ENCODE measurements at regions not wholly inside any gene's neighbourhood (a gene's known extent, or its start where the extent isn't known, plus 50 kb on each side); places are given as distances from the start of the nearest gene placed in this dataset.

GRCh38 chr17:79220713-79221291, 146.2 kb downstream of the ENGASE start:
- H3K27me3 Mint-ChIP-seq = peaks cover 25 to 79% (median 35%) of the 10 kb centered on the region in 5 donors

GRCh38 chr17:79220201-79220712, 145.6 kb downstream of the ENGASE start:
- Histone ChIP-seq H3K4me1 (ENCODE audit: control insufficient read depth in 2 of 2, insufficient read depth in 2 of 2, low read length in 2 of 2) (no peaks in the 10 kb centered on the region), H3K27ac (ENCODE audit: low read depth, low read length) (no peak overlapping the region), H3K4me3 (ENCODE audit: low read length) (no peak overlapping the region), H3K9me3 (ENCODE audit: control insufficient read depth in 2 of 3, low read length in 3 of 3) (no peaks in the 10 kb centered on the region), H3K36me3 (ENCODE audit: control insufficient read depth in 2 of 3, insufficient read depth in 3 of 3, low read length in 3 of 3) (no peaks in the 10 kb centered on the region), H3K27me3 (ENCODE audit: control insufficient read depth in 2 of 2, insufficient read depth in 2 of 2, low read length in 2 of 2) (no peaks in the 10 kb centered on the region)
- Mint-ChIP-seq H3K4me1 (peaks cover 4 to 10% (median 6%) of the 10 kb centered on the region in 7 donors), H3K4me3 (peak overlapping the region; percentile 50 to 86 (median 78)), H3K36me3 (peaks cover 0 to 4% (median 0%) of the 10 kb centered on the region in 5 donors), H3K27me3 (peaks cover 27 to 81% (median 38%) of the 10 kb centered on the region in 5 donors), H3K27ac (no peak overlapping the region), H3K9me3 (peaks cover 0 to 2% (median 0%) of the 10 kb centered on the region in 11 donors)
- DNase-seq (no peak), ATAC-seq (no peak)
- CTCF ChIA-PET = no interaction called here
- POLR2A ChIA-PET = no interaction called here
- intact Hi-C loops (cut with micrococcal nuclease) = no loop called here

More at GRCh38 chr17:79220713-79221291, 146.2 kb downstream of the ENGASE start:
- Histone ChIP-seq H3K36me3 (ENCODE audit: control insufficient read depth in 2 of 3, insufficient read depth in 3 of 3, low read length in 3 of 3) (no peaks in the 10 kb centered on the region), H3K9me3 (ENCODE audit: control insufficient read depth in 2 of 3, low read length in 3 of 3) (no peaks in the 10 kb centered on the region), H3K27ac (ENCODE audit: low read depth, low read length) (no peak overlapping the region), H3K4me1 (ENCODE audit: control insufficient read depth in 2 of 2, insufficient read depth in 2 of 2, low read length in 2 of 2) (no peaks in the 10 kb centered on the region), H3K4me3 (ENCODE audit: low read length) (no peak overlapping the region), H3K27me3 (ENCODE audit: control insufficient read depth in 2 of 2, insufficient read depth in 2 of 2, low read length in 2 of 2) (no peaks in the 10 kb centered on the region)
- no peak for ATAC-seq
- DNase-seq = no peak
- ChIA-PET POLR2A (no interaction called here), CTCF (no interaction called here)
- Mint-ChIP-seq H3K27ac (no peak overlapping the region), H3K36me3 (peaks cover 0 to 4% (median 0%) of the 10 kb centered on the region in 5 donors), H3K9me3 (peaks cover 0 to 2% (median 0%) of the 10 kb centered on the region in 11 donors), H3K4me3 (peak overlapping the region; percentile 50 to 86 (median 78)), H3K4me1 (peaks cover 4 to 10% (median 6%) of the 10 kb centered on the region in 7 donors)
- intact Hi-C loops (cut with micrococcal nuclease) = no loop called here

GRCh38 chr17:79219208-79219935, 144.7 kb downstream of the ENGASE start:
- no peaks in the 10 kb centered on the region for H3K9me3 ChIP-seq (ENCODE audit: control insufficient read depth in 2 of 3, low read length in 3 of 3)
- intact Hi-C loops (cut with micrococcal nuclease) = no loop called here
- H3K9me3 Mint-ChIP-seq = peaks cover 0 to 2% (median 0%) of the 10 kb centered on the region in 11 donors
- H3K4me3 ChIP-seq (ENCODE audit: low read length) = no peak overlapping the region
- H3K36me3 ChIP-seq (ENCODE audit: control insufficient read depth in 2 of 3, insufficient read depth in 3 of 3, low read length in 3 of 3) = no peaks in the 10 kb centered on the region
- no peaks in the 10 kb centered on the region for H3K4me1 ChIP-seq (ENCODE audit: control insufficient read depth in 2 of 2, insufficient read depth in 2 of 2, low read length in 2 of 2)
- H3K36me3 Mint-ChIP-seq = peaks cover 0 to 4% (median 0%) of the 10 kb centered on the region in 5 donors
- ChIA-PET CTCF (no interaction called here), POLR2A (no interaction called here)
- DNase-seq = no peak
- no peak overlapping the region for H3K27ac ChIP-seq (ENCODE audit: low read depth, low read length)
- H3K27me3 Mint-ChIP-seq = peaks cover 27 to 80% (median 32%) of the 10 kb centered on the region in 5 donors
- no peak overlapping the region for H3K27ac Mint-ChIP-seq
- H3K4me3 Mint-ChIP-seq = peak overlapping the region in 5 of 10 donors; percentile 9 to 86 (median 21)
- no peaks in the 10 kb centered on the region for H3K27me3 ChIP-seq (ENCODE audit: control insufficient read depth in 2 of 2, insufficient read depth in 2 of 2, low read length in 2 of 2)
- peak; percentile 18 for ATAC-seq
- peaks cover 4 to 10% (median 6%) of the 10 kb centered on the region in 7 donors for H3K4me1 Mint-ChIP-seq

- ATAC-seq (no peak), DNase-seq (no peak)
- Histone ChIP-seq H3K4me3 (ENCODE audit: low read length) (no peak overlapping the region), H3K27ac (ENCODE audit: low read depth, low read length) (no peak overlapping the region), H3K36me3 (ENCODE audit: control insufficient read depth in 2 of 3, insufficient read depth in 3 of 3, low read length in 3 of 3) (no peaks in the 10 kb centered on the region), H3K4me1 (ENCODE audit: control insufficient read depth in 2 of 2, insufficient read depth in 2 of 2, low read length in 2 of 2) (no peaks in the 10 kb centered on the region), H3K27me3 (ENCODE audit: control insufficient read depth in 2 of 2, insufficient read depth in 2 of 2, low read length in 2 of 2) (no peaks in the 10 kb centered on the region), H3K9me3 (ENCODE audit: control insufficient read depth in 2 of 3, low read length in 3 of 3) (no peaks in the 10 kb centered on the region)
- Mint-ChIP-seq H3K36me3 (peaks cover 0 to 4% (median 0%) of the 10 kb centered on the region in 5 donors), H3K4me3 (peak overlapping the region in 4 of 10 donors; percentile 9 to 86 (median 32)), H3K27me3 (peaks cover 28 to 80% (median 28%) of the 10 kb centered on the region in 5 donors), H3K4me1 (peaks cover 4 to 10% (median 6%) of the 10 kb centered on the region in 7 donors), H3K9me3 (peaks cover 0 to 2% (median 0%) of the 10 kb centered on the region in 11 donors), H3K27ac (no peak overlapping the region)
- CTCF ChIA-PET = no interaction called here
- intact Hi-C loops (cut with micrococcal nuclease) = no loop called here
- POLR2A ChIA-PET = no interaction called here
Observed at GRCh38 chr17:79218825-79219200, 144.2 kb downstream of the ENGASE start.

- peaks cover 0 to 4% (median 0%) of the 10 kb centered on the region in 5 donors for H3K36me3 Mint-ChIP-seq
- DNase-seq (no peak), ATAC-seq (no peak)
- no peaks in the 10 kb centered on the region for H3K4me1 ChIP-seq (ENCODE audit: control insufficient read depth in 2 of 2, insufficient read depth in 2 of 2, low read length in 2 of 2)
- H3K9me3 Mint-ChIP-seq = peaks cover 0 to 2% (median 0%) of the 10 kb centered on the region in 11 donors
- peak overlapping the region in 1 of 10 donors; percentile 8 for H3K4me3 Mint-ChIP-seq
- no peaks in the 10 kb centered on the region for H3K9me3 ChIP-seq (ENCODE audit: control insufficient read depth in 2 of 3, low read length in 3 of 3)
- no peak overlapping the region for H3K27ac Mint-ChIP-seq
- intact Hi-C loops (cut with micrococcal nuclease) = no loop called here
- no peaks in the 10 kb centered on the region for H3K27me3 ChIP-seq (ENCODE audit: control insufficient read depth in 2 of 2, insufficient read depth in 2 of 2, low read length in 2 of 2)
- POLR2A ChIA-PET = no interaction called here
- H3K36me3 ChIP-seq (ENCODE audit: control insufficient read depth in 2 of 3, insufficient read depth in 3 of 3, low read length in 3 of 3) = no peaks in the 10 kb centered on the region
- H3K4me1 Mint-ChIP-seq = peaks cover 4 to 10% (median 6%) of the 10 kb centered on the region in 7 donors
- CTCF ChIA-PET = no interaction called here
- H3K27ac ChIP-seq (ENCODE audit: low read depth, low read length) = no peak overlapping the region
- no peak overlapping the region for H3K4me3 ChIP-seq (ENCODE audit: low read length)
- peaks cover 27 to 80% (median 31%) of the 10 kb centered on the region in 5 donors for H3K27me3 Mint-ChIP-seq
Observed at GRCh38 chr17:79218175-79218824, 143.7 kb downstream of the ENGASE start.

- CTCF ChIA-PET = no interaction called here
- POLR2A ChIA-PET = no interaction called here
- ATAC-seq = no peak
- H3K4me3 ChIP-seq (ENCODE audit: low read length) = no peak overlapping the region
- H3K9me3 ChIP-seq (ENCODE audit: control insufficient read depth in 2 of 3, low read length in 3 of 3) = no peaks in the 10 kb centered on the region
- peak overlapping the region in 1 of 10 donors; percentile 8 for H3K4me3 Mint-ChIP-seq
- peaks cover 0 to 2% (median 0%) of the 10 kb centered on the region in 11 donors for H3K9me3 Mint-ChIP-seq
- H3K27ac ChIP-seq (ENCODE audit: low read depth, low read length) = no peak overlapping the region
- no peak overlapping the region for H3K27ac Mint-ChIP-seq
- no peaks in the 10 kb centered on the region for H3K4me1 ChIP-seq (ENCODE audit: control insufficient read depth in 2 of 2, insufficient read depth in 2 of 2, low read length in 2 of 2)
- H3K36me3 ChIP-seq (ENCODE audit: control insufficient read depth in 2 of 3, insufficient read depth in 3 of 3, low read length in 3 of 3) = no peaks in the 10 kb centered on the region
- H3K27me3 Mint-ChIP-seq = peaks cover 23 to 77% (median 27%) of the 10 kb centered on the region in 5 donors
- intact Hi-C loops (cut with micrococcal nuclease) = no loop called here
- peaks cover 4 to 10% (median 6%) of the 10 kb centered on the region in 7 donors for H3K4me1 Mint-ChIP-seq
- no peaks in the 10 kb centered on the region for H3K27me3 ChIP-seq (ENCODE audit: control insufficient read depth in 2 of 2, insufficient read depth in 2 of 2, low read length in 2 of 2)
- no peak for DNase-seq
- peaks cover 0 to 4% (median 0%) of the 10 kb centered on the region in 5 donors for H3K36me3 Mint-ChIP-seq
Observed at GRCh38 chr17:79217473-79218135, 143.0 kb downstream of the ENGASE start.

All from naive thymus-derived CD4-positive, alpha-beta T cell (primary cell).